Central memory CD4-positive, alpha-beta T cell (primary cell): ENCODE measurements at regions not wholly inside any gene's neighbourhood (a gene's known extent, or its start where the extent isn't known, plus 50 kb on each side); places are given as distances from the start of the nearest gene placed in this dataset.
"Not testable (repeated sequence)": the region's sequence is repeated elsewhere in the genome, so short reads cannot be mapped to it uniquely, and the experiment has no call there.

ENCODE experiments used
- DNase-seq: peaks from one replicate; pipeline ENCODE4 v3.0.0; 2022

- DNase-seq, result no peak
Measured at GRCh38 chr11:97977726-97978125, 1043.0 kb upstream of the CNTN5 start.

GRCh38 chr11:97979741-97980140 is 1041.0 kb upstream of the CNTN5 start:
- DNase-seq, result no peak

- DNase-seq, result no peak
Measured at GRCh38 chr11:97982512-97982911, 1038.2 kb upstream of the CNTN5 start.

GRCh38 chr11:97989121-97989520 is 1031.6 kb upstream of the CNTN5 start:
- DNase-seq, result no peak

- no peak for DNase-seq
Measured at GRCh38 chr11:97990162-97990920, 1030.4 kb upstream of the CNTN5 start.

GRCh38 chr11:97993562-97993961 is 1027.2 kb upstream of the CNTN5 start:
- no peak for DNase-seq

GRCh38 chr11:97995874-97996273 is 1024.9 kb upstream of the CNTN5 start:
- no peak for DNase-seq

- no peak for DNase-seq
Measured at GRCh38 chr11:97996762-97997161, 1024.0 kb upstream of the CNTN5 start.

GRCh38 chr11:98003606-98004371 is 1017.0 kb upstream of the CNTN5 start:
- no peak for DNase-seq

- no peak for DNase-seq
Measured at GRCh38 chr11:98007072-98007471, 1013.7 kb upstream of the CNTN5 start.

- DNase-seq, result no peak
Measured at GRCh38 chr11:98027652-98028051, 993.1 kb upstream of the CNTN5 start.

GRCh38 chr11:98029832-98030231 is 990.9 kb upstream of the CNTN5 start:
- DNase-seq, result no peak

- no peak for DNase-seq
Measured at GRCh38 chr11:98036810-98037209, 983.9 kb upstream of the CNTN5 start.

GRCh38 chr11:98040061-98040808 is 980.5 kb upstream of the CNTN5 start:
- DNase-seq, result no peak

- DNase-seq, result no peak
Measured at GRCh38 chr11:98047647-98048046, 973.1 kb upstream of the CNTN5 start.

GRCh38 chr11:98053851-98054250 is 966.9 kb upstream of the CNTN5 start:
- no peak for DNase-seq

- DNase-seq, result no peak
Measured at GRCh38 chr11:98056945-98057344, 963.8 kb upstream of the CNTN5 start.

- no peak for DNase-seq
Measured at GRCh38 chr11:98059488-98059887, 961.3 kb upstream of the CNTN5 start.

GRCh38 chr11:98060759-98061158 is 960.0 kb upstream of the CNTN5 start:
- no peak for DNase-seq

- DNase-seq, result no peak
Measured at GRCh38 chr11:98061858-98062257, 958.9 kb upstream of the CNTN5 start.

GRCh38 chr11:98062714-98063113 is 958.0 kb upstream of the CNTN5 start:
- no peak for DNase-seq

- DNase-seq, result no peak
Measured at GRCh38 chr11:98068251-98068650, 952.5 kb upstream of the CNTN5 start.

GRCh38 chr11:98069147-98069546 is 951.6 kb upstream of the CNTN5 start:
- DNase-seq, result not testable (repeated sequence)

- no peak for DNase-seq
Measured at GRCh38 chr11:98069861-98070260, 950.9 kb upstream of the CNTN5 start.
